DND-41 (cell line): ENCODE measurements at regions not wholly inside any gene's neighbourhood (a gene's known extent, or its start where the extent isn't known, plus 50 kb on each side); places are given as distances from the start of the nearest gene placed in this dataset.

Source experiments
- ATAC-seq: fragments of 200-7000 bp; cut with Tn5 transposase; 3 replicates; pipeline ENCODE4 v1.9.1; 2021; ENCODE audit warnings: low read depth; ENCODE audit not compliant: insufficient read depth
- DNase-seq: peaks from one replicate; pipeline ENCODE4 v3.0.0-alpha.2; 2020
- H2AFZ ChIP-seq: 2 replicates; pipeline ENCODE4 v1.6.0; 2012; ENCODE audit warnings: low read depth, low read length
- H3K27ac ChIP-seq: 2 replicates; pipeline ENCODE4 v1.5.1; 2012; ENCODE audit warnings: low read length, inconsistent platforms
- H3K27me3 ChIP-seq: fragments of 200-600 bp; sonication (generic); 2 replicates; pipeline ENCODE4 v1.6.0; 2012; ENCODE audit warnings: low read length, mild to moderate bottlenecking, inconsistent platforms; ENCODE audit not compliant: insufficient read depth, poor library complexity
- H3K36me3 ChIP-seq: 2 replicates; pipeline ENCODE4 v1.5.1; 2012; ENCODE audit warnings: low read length, inconsistent platforms; ENCODE audit not compliant: insufficient read depth
- H3K4me1 ChIP-seq: 2 replicates; pipeline ENCODE4 v1.5.1; 2012; ENCODE audit warnings: mild to moderate bottlenecking, low read length; ENCODE audit not compliant: insufficient read depth
- H3K4me2 ChIP-seq: 2 replicates; pipeline ENCODE4 v1.6.0; 2012; ENCODE audit warnings: mild to moderate bottlenecking, moderate library complexity, low read length, inconsistent platforms; ENCODE audit not compliant: insufficient read depth
- H3K4me3 ChIP-seq, 2 experiments: fragments of 200-600 bp in 1 of 2; shearing (Covaris generic) in 1 of 2; 2 replicates each; pipeline ENCODE4 v1.5.1; 2012 to 2016; ENCODE audit warnings: inconsistent platforms in 2 of 2, low read length in 2 of 2, mild to moderate bottlenecking in 2 of 2, low read depth in 1 of 2, moderate library complexity in 1 of 2
- H3K79me2 ChIP-seq: 2 replicates; pipeline ENCODE4 v1.6.0; 2012; ENCODE audit warnings: low read length, inconsistent platforms; ENCODE audit not compliant: insufficient read depth
- H3K9ac ChIP-seq: 2 replicates; pipeline ENCODE4 v1.6.0; 2012; ENCODE audit warnings: low read depth, mild to moderate bottlenecking, inconsistent platforms, low read length, moderate library complexity
- H3K9me3 ChIP-seq: 2 replicates; pipeline ENCODE4 v1.5.1; 2012; ENCODE audit warnings: low read length, moderate library complexity, mild to moderate bottlenecking, inconsistent platforms; ENCODE audit not compliant: insufficient read depth, severe bottlenecking
- H4K20me1 ChIP-seq: 2 replicates; pipeline ENCODE4 v1.6.0; 2012; ENCODE audit warnings: low read length; ENCODE audit not compliant: insufficient read depth
- CTCF ChIP-seq: IDR thresholded peaks from 2 replicates; pipeline ENCODE4 v1.5.1; 2012; ENCODE audit warnings: borderline replicate concordance, low read length, moderate library complexity, mild to moderate bottlenecking; ENCODE audit not compliant: poor library complexity, severe bottlenecking; ENCODE audit errors: extremely low read depth
- EZH2 ChIP-seq: IDR thresholded peaks from 3 replicates; pipeline ENCODE4 v1.6.1; 2012; ENCODE audit warnings: borderline replicate concordance, low read depth, mild to moderate bottlenecking, moderate library complexity, low read length, inconsistent platforms; ENCODE audit not compliant: severe bottlenecking

- no peak overlapping the region for H3K4me2 ChIP-seq
- no peaks in the 10 kb centered on the region for H3K4me1 ChIP-seq
- H3K4me3 ChIP-seq, result no peak overlapping the region
- no peak overlapping the region for H3K9ac ChIP-seq
- TF ChIP-seq CTCF, result no peak
- TF ChIP-seq EZH2, result no peak
- no peaks in the 10 kb centered on the region for H3K27me3 ChIP-seq
- no peak overlapping the region for H3K27ac ChIP-seq
- H3K9me3 ChIP-seq, result no peaks in the 10 kb centered on the region
- H4K20me1 ChIP-seq, result no peaks in the 10 kb centered on the region
- DNase-seq, result no peak
- no peak for ATAC-seq
- H3K36me3 ChIP-seq, result no peaks in the 10 kb centered on the region
- H3K79me2 ChIP-seq, result no peaks in the 10 kb centered on the region
- H2AFZ ChIP-seq, result no peak overlapping the region
Observed at GRCh38 chr3:181929501-181929900, 217.8 kb downstream of the SOX2 start.

- TF ChIP-seq EZH2, result no peak
- TF ChIP-seq CTCF, result no peak
- no peak overlapping the region for H2AFZ ChIP-seq
- DNase-seq (no peak), ATAC-seq (no peak)
- no peaks in the 10 kb centered on the region for H3K79me2 ChIP-seq
- H3K27ac ChIP-seq, result no peak overlapping the region
- H3K9ac ChIP-seq, result no peak overlapping the region
- no peaks in the 10 kb centered on the region for H3K27me3 ChIP-seq
- no peaks in the 10 kb centered on the region for H3K36me3 ChIP-seq
- H3K4me3 ChIP-seq, result no peak overlapping the region
- no peaks in the 10 kb centered on the region for H4K20me1 ChIP-seq
- no peak overlapping the region for H3K4me2 ChIP-seq
- no peaks in the 10 kb centered on the region for H3K4me1 ChIP-seq
- no peaks in the 10 kb centered on the region for H3K9me3 ChIP-seq
Observed at GRCh38 chr3:181930105-181930504, 218.4 kb downstream of the SOX2 start.

DNA sequence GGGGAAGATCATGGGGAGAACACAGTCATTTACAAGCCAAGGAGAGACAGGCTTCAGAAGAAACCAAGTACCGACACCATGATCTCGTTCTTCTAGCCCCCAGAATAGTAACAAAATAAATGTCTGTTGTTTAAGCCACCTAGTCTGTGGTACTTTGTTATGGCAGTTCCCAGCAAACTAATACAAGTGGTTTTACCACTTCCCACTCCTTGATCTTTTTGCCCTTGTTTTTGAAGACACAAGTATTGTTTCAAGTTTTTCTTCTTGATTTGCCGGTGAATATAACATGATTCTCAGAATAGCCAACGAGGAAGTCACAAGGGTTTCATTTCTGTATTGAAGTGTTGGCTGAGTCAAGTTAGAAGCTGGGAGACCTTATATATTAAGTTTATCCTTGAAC, 220.3 kb downstream of the SOX2 start:
- Histone ChIP-seq H3K4me3 (no peak overlapping the region), H2AFZ (no peak overlapping the region), H3K4me1 (no peaks in the 10 kb centered on the region), H3K4me2 (no peak overlapping the region), H3K27ac (no peak overlapping the region), H3K27me3 (no peaks in the 10 kb centered on the region), H3K36me3 (no peaks in the 10 kb centered on the region), H3K9ac (no peak overlapping the region), H3K79me2 (no peaks in the 10 kb centered on the region), H3K9me3 (no peaks in the 10 kb centered on the region), H4K20me1 (no peaks in the 10 kb centered on the region)
- TF ChIP-seq EZH2 (no peak), CTCF (no peak)
- ATAC-seq (peak; percentile 83), DNase-seq (no peak)

DNA sequence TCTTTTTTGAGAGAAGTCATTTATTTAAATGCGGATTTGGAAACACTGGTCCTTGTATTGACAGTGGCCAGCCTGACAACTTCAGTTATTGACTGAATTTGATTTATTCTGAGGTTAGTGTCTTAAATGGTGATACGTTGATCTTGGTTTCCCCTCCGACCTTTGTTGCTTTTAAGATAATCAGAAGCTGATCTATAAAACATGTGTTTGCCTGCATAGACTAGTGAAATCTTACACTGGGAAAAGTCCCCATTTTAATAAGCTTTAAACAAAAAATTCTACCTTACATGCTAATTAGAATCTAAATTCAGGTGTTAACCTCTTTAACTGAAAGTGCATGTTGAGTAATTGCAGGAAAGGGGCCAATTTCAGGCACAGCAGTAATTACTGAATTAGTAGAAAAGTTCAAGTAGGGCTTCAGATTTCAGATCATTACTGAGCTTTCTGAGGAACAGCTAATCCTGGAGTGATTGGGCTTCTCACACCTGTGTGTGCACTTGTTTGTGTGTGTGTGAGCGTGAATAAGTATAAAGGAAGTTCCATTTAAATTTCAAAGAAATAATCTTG, 221.4 kb downstream of the SOX2 start:
- H3K9me3 ChIP-seq, result no peaks in the 10 kb centered on the region
- H3K9ac ChIP-seq, result no peak overlapping the region
- no peaks in the 10 kb centered on the region for H3K79me2 ChIP-seq
- H4K20me1 ChIP-seq, result no peaks in the 10 kb centered on the region
- H3K4me2 ChIP-seq, result no peak overlapping the region
- no peak overlapping the region for H2AFZ ChIP-seq
- no peaks in the 10 kb centered on the region for H3K4me1 ChIP-seq
- H3K36me3 ChIP-seq, result no peaks in the 10 kb centered on the region
- ATAC-seq (no peak), DNase-seq (no peak)
- H3K27ac ChIP-seq, result no peak overlapping the region
- no peaks in the 10 kb centered on the region for H3K27me3 ChIP-seq
- no peak for TF ChIP-seq CTCF
- TF ChIP-seq EZH2, result no peak
- no peak overlapping the region for H3K4me3 ChIP-seq
